ENCODE measurements at regions not wholly inside any gene's neighbourhood (a gene's known extent, or its start where the extent isn't known, plus 50 kb on each side); places are given as distances from the start of the nearest gene placed in this dataset.

GRCh38 chr7:68484731-68485130 is 1113.5 kb upstream of the AUTS2 start:
- H3F3A ChIP-seq (ENCODE audit: low read depth), result no peaks in the 10 kb centered on the region
- no peaks in the 10 kb centered on the region for H3K4me1 ChIP-seq (ENCODE audit: insufficient read depth, low read length, poor library complexity, severe bottlenecking)
- H3K4me3 ChIP-seq (ENCODE audit: low read length, poor library complexity, severe bottlenecking), result no peak overlapping the region
- no peaks in the 10 kb centered on the region for H3K9me3 ChIP-seq (ENCODE audit: insufficient read depth, low read depth, low read length)
- H3K4me2 ChIP-seq (ENCODE audit: low read depth, low read length, poor library complexity, severe bottlenecking), result no peak overlapping the region
- H3K9ac ChIP-seq (ENCODE audit: low read depth, low read length, poor library complexity, severe bottlenecking), result no peak overlapping the region
- H3K9me2 ChIP-seq (replicated peaks; ENCODE audit: low read depth, low read length), result no peaks in the 10 kb centered on the region
- TF ChIP-seq, protein P1, sequence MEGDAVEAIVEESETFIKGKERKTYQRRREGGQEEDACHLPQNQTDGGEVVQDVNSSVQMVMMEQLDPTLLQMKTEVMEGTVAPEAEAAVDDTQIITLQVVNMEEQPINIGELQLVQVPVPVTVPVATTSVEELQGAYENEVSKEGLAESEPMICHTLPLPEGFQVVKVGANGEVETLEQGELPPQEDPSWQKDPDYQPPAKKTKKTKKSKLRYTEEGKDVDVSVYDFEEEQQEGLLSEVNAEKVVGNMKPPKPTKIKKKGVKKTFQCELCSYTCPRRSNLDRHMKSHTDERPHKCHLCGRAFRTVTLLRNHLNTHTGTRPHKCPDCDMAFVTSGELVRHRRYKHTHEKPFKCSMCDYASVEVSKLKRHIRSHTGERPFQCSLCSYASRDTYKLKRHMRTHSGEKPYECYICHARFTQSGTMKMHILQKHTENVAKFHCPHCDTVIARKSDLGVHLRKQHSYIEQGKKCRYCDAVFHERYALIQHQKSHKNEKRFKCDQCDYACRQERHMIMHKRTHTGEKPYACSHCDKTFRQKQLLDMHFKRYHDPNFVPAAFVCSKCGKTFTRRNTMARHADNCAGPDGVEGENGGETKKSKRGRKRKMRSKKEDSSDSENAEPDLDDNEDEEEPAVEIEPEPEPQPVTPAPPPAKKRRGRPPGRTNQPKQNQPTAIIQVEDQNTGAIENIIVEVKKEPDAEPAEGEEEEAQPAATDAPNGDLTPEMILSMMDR (conservative IDR thresholded peaks at IDR 0.05; ENCODE audit: low read length), result no peak
- TF ChIP-seq EZH2phosphoT487 (IDR thresholded peaks at IDR 0.05; ENCODE audit: borderline replicate concordance), result no peak
- no peaks in the 10 kb centered on the region for H4K20me1 ChIP-seq (ENCODE audit: insufficient read depth, low read length, poor library complexity, severe bottlenecking)
- H2AFZ ChIP-seq (ENCODE audit: low read length), result no peak overlapping the region
- H3K27me3 ChIP-seq (ENCODE audit: insufficient read depth, low read length, poor library complexity, severe bottlenecking), result no peaks in the 10 kb centered on the region
- no peaks in the 10 kb centered on the region for H3K36me3 ChIP-seq (ENCODE audit: insufficient read depth, low read length)
- no peaks in the 10 kb centered on the region for H3K79me2 ChIP-seq (ENCODE audit: insufficient read depth, low read length)

DNA sequence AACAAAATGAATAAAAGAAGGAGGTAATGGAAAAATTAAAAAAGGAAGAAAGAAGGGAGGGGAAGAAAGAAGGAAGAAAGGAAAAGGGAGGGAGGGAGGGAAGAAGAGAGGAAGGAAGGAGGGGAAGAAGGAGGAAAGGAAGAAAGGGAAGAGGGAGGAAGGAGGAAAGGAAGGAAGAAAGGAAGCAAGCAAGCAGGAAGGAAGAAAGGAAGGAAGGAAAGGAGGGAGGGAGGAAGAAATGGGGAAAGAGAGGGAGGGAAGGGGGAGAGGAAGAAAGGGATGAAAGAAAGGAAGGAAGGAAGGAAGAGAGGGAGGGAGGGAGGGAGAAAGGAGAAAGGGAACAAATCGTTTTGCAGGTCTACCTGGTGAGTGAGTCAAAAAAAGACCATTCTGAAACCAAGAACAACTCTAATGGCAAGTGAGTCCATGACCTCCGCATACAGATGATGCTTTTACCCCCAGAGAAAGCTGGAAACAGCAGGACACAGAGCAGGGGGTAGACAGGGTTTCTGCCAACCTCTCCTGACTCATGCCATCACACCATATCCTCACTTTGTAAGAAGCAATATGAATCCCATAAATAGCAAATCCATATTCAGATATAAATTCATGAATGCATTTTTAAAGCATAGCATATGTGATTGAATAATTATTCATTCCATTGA is 1112.9 kb upstream of the AUTS2 start:
- no peaks in the 10 kb centered on the region for H3K27me3 ChIP-seq (ENCODE audit: insufficient read depth, low read length, poor library complexity, severe bottlenecking)
- TF ChIP-seq EZH2phosphoT487 (IDR thresholded peaks at IDR 0.05; ENCODE audit: borderline replicate concordance), result no peak
- TF ChIP-seq, protein P1 (conservative IDR thresholded peaks at IDR 0.05; ENCODE audit: low read length), result no peak
- H3K4me1 ChIP-seq (ENCODE audit: insufficient read depth, low read length, poor library complexity, severe bottlenecking), result no peaks in the 10 kb centered on the region
- no peaks in the 10 kb centered on the region for H3F3A ChIP-seq (ENCODE audit: low read depth)
- H3K4me3 ChIP-seq (ENCODE audit: low read length, poor library complexity, severe bottlenecking), result no peak overlapping the region
- H3K9ac ChIP-seq (ENCODE audit: low read depth, low read length, poor library complexity, severe bottlenecking), result no peak overlapping the region
- no peaks in the 10 kb centered on the region for H3K36me3 ChIP-seq (ENCODE audit: insufficient read depth, low read length)
- H2AFZ ChIP-seq (ENCODE audit: low read length), result no peak overlapping the region
- no peaks in the 10 kb centered on the region for H4K20me1 ChIP-seq (ENCODE audit: insufficient read depth, low read length, poor library complexity, severe bottlenecking)
- H3K79me2 ChIP-seq (ENCODE audit: insufficient read depth, low read length), result no peaks in the 10 kb centered on the region
- no peaks in the 10 kb centered on the region for H3K9me2 ChIP-seq (replicated peaks; ENCODE audit: low read depth, low read length)
- no peak overlapping the region for H3K4me2 ChIP-seq (ENCODE audit: low read depth, low read length, poor library complexity, severe bottlenecking)
- H3K9me3 ChIP-seq (ENCODE audit: insufficient read depth, low read depth, low read length), result no peaks in the 10 kb centered on the region

- H3K9ac ChIP-seq (ENCODE audit: low read depth, low read length, poor library complexity, severe bottlenecking), result no peak overlapping the region
- H3K9me3 ChIP-seq (ENCODE audit: insufficient read depth, low read depth, low read length), result no peaks in the 10 kb centered on the region
- H3K36me3 ChIP-seq (ENCODE audit: insufficient read depth, low read length), result no peaks in the 10 kb centered on the region
- no peaks in the 10 kb centered on the region for H3K27me3 ChIP-seq (ENCODE audit: insufficient read depth, low read length, poor library complexity, severe bottlenecking)
- no peaks in the 10 kb centered on the region for H4K20me1 ChIP-seq (ENCODE audit: insufficient read depth, low read length, poor library complexity, severe bottlenecking)
- no peak overlapping the region for H3K4me2 ChIP-seq (ENCODE audit: low read depth, low read length, poor library complexity, severe bottlenecking)
- H3F3A ChIP-seq (ENCODE audit: low read depth), result no peaks in the 10 kb centered on the region
- H3K4me1 ChIP-seq (ENCODE audit: insufficient read depth, low read length, poor library complexity, severe bottlenecking), result no peaks in the 10 kb centered on the region
- no peak for TF ChIP-seq EZH2phosphoT487 (IDR thresholded peaks at IDR 0.05; ENCODE audit: borderline replicate concordance)
- TF ChIP-seq, protein P1 (conservative IDR thresholded peaks at IDR 0.05; ENCODE audit: low read length), result no peak
- no peaks in the 10 kb centered on the region for H3K9me2 ChIP-seq (replicated peaks; ENCODE audit: low read depth, low read length)
- no peak overlapping the region for H2AFZ ChIP-seq (ENCODE audit: low read length)
- no peaks in the 10 kb centered on the region for H3K79me2 ChIP-seq (ENCODE audit: insufficient read depth, low read length)
- H3K4me3 ChIP-seq (ENCODE audit: low read length, poor library complexity, severe bottlenecking), result no peak overlapping the region
Observed at GRCh38 chr7:68488341-68489060, 1109.8 kb upstream of the AUTS2 start.
